ENCODE measurements at regions not wholly inside any gene's neighbourhood (a gene's known extent, or its start where the extent isn't known, plus 50 kb on each side); places are given as distances from the start of the nearest gene placed in this dataset.

DNA sequence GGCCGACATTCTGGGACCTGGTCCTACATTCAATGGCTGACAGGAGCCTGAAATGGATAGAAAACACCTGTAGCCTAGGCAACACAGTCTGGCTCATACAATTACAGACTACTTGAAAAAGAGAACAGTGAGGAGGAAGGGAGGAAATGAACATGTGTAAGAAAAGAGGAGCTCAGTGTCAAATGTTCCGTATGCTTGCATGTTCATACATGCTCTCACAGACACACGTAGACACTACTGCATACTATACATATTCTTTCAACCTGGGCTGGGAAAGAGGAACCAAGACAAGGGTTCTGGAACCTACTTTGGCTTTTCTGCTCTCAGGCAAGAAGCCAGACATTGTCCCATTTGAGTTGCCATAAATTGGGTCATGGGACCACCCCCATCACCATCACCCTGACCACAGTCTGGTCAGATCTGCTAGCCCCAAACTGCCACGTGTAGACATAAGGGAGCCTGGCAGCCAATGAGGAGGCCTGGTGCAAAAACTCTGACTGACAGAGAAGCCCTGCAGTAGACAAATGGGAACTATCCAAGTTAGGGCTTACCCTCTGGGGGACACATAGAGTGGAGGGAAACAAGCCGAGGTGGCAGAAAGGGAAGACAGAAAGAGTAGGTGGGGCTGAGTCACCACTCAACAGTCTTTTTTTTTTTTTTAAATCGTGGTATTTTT, 310.0 kb downstream of the SHQ1 start:
- no peak for TF ChIP-seq EZH2phosphoT487 (IDR thresholded peaks at IDR 0.05; ENCODE audit: low read length)
- TF ChIP-seq, protein P1, sequence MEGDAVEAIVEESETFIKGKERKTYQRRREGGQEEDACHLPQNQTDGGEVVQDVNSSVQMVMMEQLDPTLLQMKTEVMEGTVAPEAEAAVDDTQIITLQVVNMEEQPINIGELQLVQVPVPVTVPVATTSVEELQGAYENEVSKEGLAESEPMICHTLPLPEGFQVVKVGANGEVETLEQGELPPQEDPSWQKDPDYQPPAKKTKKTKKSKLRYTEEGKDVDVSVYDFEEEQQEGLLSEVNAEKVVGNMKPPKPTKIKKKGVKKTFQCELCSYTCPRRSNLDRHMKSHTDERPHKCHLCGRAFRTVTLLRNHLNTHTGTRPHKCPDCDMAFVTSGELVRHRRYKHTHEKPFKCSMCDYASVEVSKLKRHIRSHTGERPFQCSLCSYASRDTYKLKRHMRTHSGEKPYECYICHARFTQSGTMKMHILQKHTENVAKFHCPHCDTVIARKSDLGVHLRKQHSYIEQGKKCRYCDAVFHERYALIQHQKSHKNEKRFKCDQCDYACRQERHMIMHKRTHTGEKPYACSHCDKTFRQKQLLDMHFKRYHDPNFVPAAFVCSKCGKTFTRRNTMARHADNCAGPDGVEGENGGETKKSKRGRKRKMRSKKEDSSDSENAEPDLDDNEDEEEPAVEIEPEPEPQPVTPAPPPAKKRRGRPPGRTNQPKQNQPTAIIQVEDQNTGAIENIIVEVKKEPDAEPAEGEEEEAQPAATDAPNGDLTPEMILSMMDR (IDR thresholded peaks at IDR 0.05; ENCODE audit: low read length), result no peak
